WTC11 (cell line): ENCODE measurements at regions not wholly inside any gene's neighbourhood (a gene's known extent, or its start where the extent isn't known, plus 50 kb on each side); places are given as distances from the start of the nearest gene placed in this dataset.

Experiments
- CBFB ChIP-seq: sonication (generic); formaldehyde crosslinking; IDR thresholded peaks from 2 replicates; pipeline ENCODE4 v1.8.1; 2022; ENCODE audit warnings: mild to moderate bottlenecking, low read depth, missing genetic modification reagents
- MAX ChIP-seq: sonication (generic); formaldehyde crosslinking; IDR thresholded peaks from 2 replicates; pipeline ENCODE4 v1.8.0; 2022; ENCODE audit warnings: mild to moderate bottlenecking, missing genetic modification reagents
- TEAD4 ChIP-seq: sonication (generic); formaldehyde crosslinking; IDR thresholded peaks from 2 replicates; pipeline ENCODE4 v1.8.0; 2022; ENCODE audit warnings: mild to moderate bottlenecking, missing genetic modification reagents
- USF2 ChIP-seq: sonication (generic); formaldehyde crosslinking; IDR thresholded peaks from 2 replicates; pipeline ENCODE4 v1.8.1; 2023; ENCODE audit warnings: mild to moderate bottlenecking, missing genetic modification reagents, moderate library complexity

GRCh38 chr10:71025535-71025934, 137.2 kb upstream of the PCBD1 start:
- TF ChIP-seq MAX (CRISPR knock-in tag) (no peak), USF2 (no peak), CBFB (no peak), TEAD4 (CRISPR knock-in tag) (no peak)
